Glutamatergic neuron (in vitro differentiated cells): ENCODE measurements at regions not wholly inside any gene's neighbourhood (a gene's known extent, or its start where the extent isn't known, plus 50 kb on each side); places are given as distances from the start of the nearest gene placed in this dataset.
"Not testable (repeated sequence)": the region's sequence is repeated elsewhere in the genome, so short reads cannot be mapped to it uniquely, and the experiment has no call there.

Experiments
- DNase-seq: peaks from one replicate; pipeline ENCODE4 v3.0.0; 2022
- H3K27ac Mint-ChIP-seq: one replicate; pipeline ENCODE4 v1.8.0; 2020; ENCODE audit warnings: mild to moderate bottlenecking, mixed read lengths, inconsistent platforms; ENCODE audit not compliant: unreplicated experiment
- H3K27me3 Mint-ChIP-seq: one replicate; pipeline ENCODE4 v1.8.0; 2020; ENCODE audit warnings: mild to moderate bottlenecking, moderate library complexity, mixed read lengths, inconsistent platforms; ENCODE audit not compliant: unreplicated experiment
- H3K36me3 Mint-ChIP-seq: one replicate; pipeline ENCODE4 v1.8.0; 2020; ENCODE audit warnings: mild to moderate bottlenecking, mixed read lengths, inconsistent platforms; ENCODE audit not compliant: unreplicated experiment
- H3K4me1 Mint-ChIP-seq: one replicate; pipeline ENCODE4 v1.8.0; 2020; ENCODE audit warnings: mild to moderate bottlenecking, low read depth, mixed read lengths, inconsistent platforms; ENCODE audit not compliant: unreplicated experiment
- H3K4me3 Mint-ChIP-seq: one replicate; pipeline ENCODE4 v1.8.0; 2020; ENCODE audit warnings: mild to moderate bottlenecking, mixed read lengths, inconsistent platforms; ENCODE audit not compliant: unreplicated experiment
- H3K9me3 Mint-ChIP-seq: one replicate; pipeline ENCODE4 v1.8.0; 2020; ENCODE audit warnings: mild to moderate bottlenecking, moderate library complexity, mixed read lengths, inconsistent platforms; ENCODE audit not compliant: unreplicated experiment
- CTCF ChIP-seq: fragments of 200-600 bp; sonication (generic); IDR thresholded peaks from one replicate; pipeline ENCODE4 v1.5.0; 2021; ENCODE audit not compliant: partially characterized antibody, unreplicated experiment

- no peaks in the 10 kb centered on the region for H3K27me3 Mint-ChIP-seq
- peaks cover 6% of the 10 kb centered on the region for H3K36me3 Mint-ChIP-seq
- H3K4me1 Mint-ChIP-seq = peaks cover 14% of the 10 kb centered on the region
- H3K4me3 Mint-ChIP-seq = no peak overlapping the region
- no peak overlapping the region for H3K27ac Mint-ChIP-seq
- no peak for DNase-seq
- H3K9me3 Mint-ChIP-seq = no peaks in the 10 kb centered on the region
- TF ChIP-seq CTCF = no peak
Measured at GRCh38 chr2:147594038-147594437, 250.8 kb upstream of the ACVR2A start.

GRCh38 chr2:147592784-147593183 is 252.0 kb upstream of the ACVR2A start:
- peaks cover 12% of the 10 kb centered on the region for H3K4me1 Mint-ChIP-seq
- not testable (repeated sequence) for H3K9me3 Mint-ChIP-seq, H3K4me3 Mint-ChIP-seq, H3K36me3 Mint-ChIP-seq, DNase-seq, H3K27ac Mint-ChIP-seq, H3K27me3 Mint-ChIP-seq

GRCh38 chr2:147589127-147589526 is 255.7 kb upstream of the ACVR2A start:
- Mint-ChIP-seq H3K27ac (no peak overlapping the region), H3K27me3 (no peaks in the 10 kb centered on the region), H3K4me1 (peaks cover 5% of the 10 kb centered on the region)

GRCh38 chr2:147588191-147588590 is 256.6 kb upstream of the ACVR2A start:
- H3K27ac Mint-ChIP-seq = no peak overlapping the region
- H3K27me3 Mint-ChIP-seq = no peaks in the 10 kb centered on the region
- no peak for DNase-seq
- no peak overlapping the region for H3K4me3 Mint-ChIP-seq
- peaks cover 5% of the 10 kb centered on the region for H3K9me3 Mint-ChIP-seq
- peaks cover 16% of the 10 kb centered on the region for H3K36me3 Mint-ChIP-seq
- peaks cover 5% of the 10 kb centered on the region for H3K4me1 Mint-ChIP-seq
- no peak for TF ChIP-seq CTCF

More at GRCh38 chr2:147589127-147589526, 255.7 kb upstream of the ACVR2A start:
- no peak for DNase-seq
- Mint-ChIP-seq H3K4me3 (no peak overlapping the region), H3K36me3 (peaks cover 8% of the 10 kb centered on the region), H3K9me3 (peaks cover 2% of the 10 kb centered on the region)
- no peak for TF ChIP-seq CTCF

- peaks cover 3% of the 10 kb centered on the region for H3K9me3 Mint-ChIP-seq
- H3K36me3 Mint-ChIP-seq = peaks cover 2% of the 10 kb centered on the region
- no peaks in the 10 kb centered on the region for H3K27me3 Mint-ChIP-seq
Measured at GRCh38 chr2:147578529-147578928, 266.3 kb upstream of the ACVR2A start.

More at GRCh38 chr2:147578529-147578928, 266.3 kb upstream of the ACVR2A start:
- H3K4me1 Mint-ChIP-seq = no peaks in the 10 kb centered on the region
- H3K27ac Mint-ChIP-seq = no peak overlapping the region
- no peak overlapping the region for H3K4me3 Mint-ChIP-seq
- DNase-seq = no peak
- TF ChIP-seq CTCF = no peak
